ENCODE measurements at regions not wholly inside any gene's neighbourhood (a gene's known extent, or its start where the extent isn't known, plus 50 kb on each side); places are given as distances from the start of the nearest gene placed in this dataset.

DNA sequence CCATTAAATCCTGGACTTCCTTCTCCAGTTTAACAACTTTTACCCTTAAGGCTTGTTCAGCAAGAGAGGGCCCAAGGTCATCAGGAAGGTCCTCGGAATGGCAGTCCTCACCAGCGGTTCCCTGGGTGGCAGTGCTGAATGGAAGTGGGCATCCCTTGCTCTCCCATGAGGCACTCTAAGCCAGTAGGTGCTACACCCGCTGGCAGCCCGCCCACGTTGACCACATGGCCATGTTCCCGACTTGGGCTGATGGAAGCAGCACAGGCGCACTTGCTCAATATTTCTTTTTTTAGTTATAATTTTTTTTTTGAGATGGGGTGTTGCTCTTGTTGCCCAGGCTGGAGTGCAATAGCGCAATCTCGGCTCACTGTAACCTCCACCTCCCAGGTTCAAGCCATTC is 277.9 kb downstream of the ZC4H2 start:
- TF ChIP-seq, protein P1, sequence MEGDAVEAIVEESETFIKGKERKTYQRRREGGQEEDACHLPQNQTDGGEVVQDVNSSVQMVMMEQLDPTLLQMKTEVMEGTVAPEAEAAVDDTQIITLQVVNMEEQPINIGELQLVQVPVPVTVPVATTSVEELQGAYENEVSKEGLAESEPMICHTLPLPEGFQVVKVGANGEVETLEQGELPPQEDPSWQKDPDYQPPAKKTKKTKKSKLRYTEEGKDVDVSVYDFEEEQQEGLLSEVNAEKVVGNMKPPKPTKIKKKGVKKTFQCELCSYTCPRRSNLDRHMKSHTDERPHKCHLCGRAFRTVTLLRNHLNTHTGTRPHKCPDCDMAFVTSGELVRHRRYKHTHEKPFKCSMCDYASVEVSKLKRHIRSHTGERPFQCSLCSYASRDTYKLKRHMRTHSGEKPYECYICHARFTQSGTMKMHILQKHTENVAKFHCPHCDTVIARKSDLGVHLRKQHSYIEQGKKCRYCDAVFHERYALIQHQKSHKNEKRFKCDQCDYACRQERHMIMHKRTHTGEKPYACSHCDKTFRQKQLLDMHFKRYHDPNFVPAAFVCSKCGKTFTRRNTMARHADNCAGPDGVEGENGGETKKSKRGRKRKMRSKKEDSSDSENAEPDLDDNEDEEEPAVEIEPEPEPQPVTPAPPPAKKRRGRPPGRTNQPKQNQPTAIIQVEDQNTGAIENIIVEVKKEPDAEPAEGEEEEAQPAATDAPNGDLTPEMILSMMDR (IDR thresholded peaks at IDR 0.05) = no peak
- TF ChIP-seq POLR2A (IDR thresholded peaks at IDR 0.05) = no peak
